Spleen (tissue), 11 donors: ENCODE measurements at regions not wholly inside any gene's neighbourhood (a gene's known extent, or its start where the extent isn't known, plus 50 kb on each side); places are given as distances from the start of the nearest gene placed in this dataset.

Experiments
- DNase-seq: peaks from one replicate; pipeline ENCODE4 v3.0.0-alpha.2; 2020
- H3K27ac ChIP-seq, 8 donors: fragments of 200-600 bp; sonication (generic) in 7 of 8; 1 replicate in 4 of 8; 2 replicates in 4 of 8; pipeline versions ENCODE4 v1.5.0 to v1.8.0; 2016 to 2021; ENCODE audit warnings: inconsistent platforms in 4 of 8, mild to moderate bottlenecking in 4 of 8, moderate library complexity in 1 of 8
- H3K27me3 ChIP-seq, 7 donors: fragments of 200-600 bp; sonication (generic) in 6 of 7; replicated peaks in 1 of 7; 1 replicate in 4 of 7; 2 replicates in 3 of 7; pipeline versions ENCODE4 v1.5.0 to v1.8.0; 2016 to 2021; ENCODE audit warnings: inconsistent platforms in 3 of 7, mild to moderate bottlenecking in 1 of 7
- H3K36me3 ChIP-seq, 6 donors: fragments of 200-600 bp; sonication (generic) in 5 of 6; 1 replicate in 4 of 6; 2 replicates in 2 of 6; pipeline versions ENCODE4 v1.5.0 to v1.8.0; 2016 to 2021; ENCODE audit warnings: inconsistent platforms in 2 of 6
- H3K4me1 ChIP-seq, 6 donors: fragments of 200-600 bp; sonication (generic) in 5 of 6; 1 replicate in 3 of 6; 2 replicates in 3 of 6; pipeline versions ENCODE4 v1.5.0 to v1.8.0; 2016 to 2021; ENCODE audit warnings: inconsistent platforms in 3 of 6
- H3K4me3 ChIP-seq, 8 donors: fragments of 200-600 bp; sonication (generic) in 7 of 8; 1 replicate in 4 of 8; 2 replicates in 4 of 8; pipeline versions ENCODE4 v1.5.0 to v1.8.0; 2016 to 2021; ENCODE audit warnings: inconsistent platforms in 4 of 8, mild to moderate bottlenecking in 4 of 8, moderate library complexity in 2 of 8
- H3K9me3 ChIP-seq, 8 donors: fragments of 200-600 bp; sonication (generic) in 7 of 8; 1 replicate in 4 of 8; 2 replicates in 4 of 8; pipeline versions ENCODE4 v1.5.0 to v1.8.0; 2016 to 2021; ENCODE audit warnings: inconsistent platforms in 4 of 8
- POLR2A ChIP-seq, 3 donors: fragments of 450-650 bp; IDR thresholded peaks; one replicate each; pipeline ENCODE4 v1.5.1; 2017; ENCODE audit warnings: antibody characterized with exemption in 3 of 3, mild to moderate bottlenecking in 1 of 3
- POLR2AphosphoS5 ChIP-seq, 3 donors: sonication (generic); formaldehyde crosslinking; IDR thresholded peaks; one replicate each; pipeline ENCODE4 v1.5.1; 2017; ENCODE audit warnings: antibody characterized with exemption in 3 of 3
- WGBS, 5 donors: extraction: QIAGEN DNeasy Blood & Tissue Kit in 3 of 5; methylation state at CpG; one replicate each; pipeline versions ENCODE4 v1.1.5 to v1.1.7; 2013 to 2018; 5-methylcytosine and 5-hydroxymethylcytosine counted together
- intact Hi-C: fragments of 100-400 bp; cut with DNase I; formaldehyde crosslinking; loops from one replicate; pipeline ENCODE4 v1.15.0; 2023; ENCODE audit warnings: low total_unique reads
- TF ChIP-seq, protein P1 (sequence below), 11 experiments: fragments of 200-600 bp in 7 of 11; fragments of 450-650 bp in 4 of 11; sonication (generic) in 4 of 11; IDR thresholded peaks in 8 of 11; conservative IDR thresholded peaks in 3 of 11; 1 replicate in 7 of 11; 2 replicates in 4 of 11; pipeline versions ENCODE4 v1.4.0 to v1.8.0; 2016 to 2021; ENCODE audit warnings: antibody characterized with exemption in 11 of 11, inconsistent platforms in 4 of 11, mild to moderate bottlenecking in 1 of 11
- donor health status: healthy with polysubstance abuse.
- donor health status: DM: no; HTN: no; CAD: no; lungs with moderate emphysema.
- donor health status: DM: no; HTN: no; CAD: no.
- donor health status: Bipolar disorder and iron deficiency.
- donor health status: healthy.
- donor health status: DM: no; HTN: no; CAD: no.
- donor health status: DM: yes; HTN: yes; CAD: no.

DNA sequence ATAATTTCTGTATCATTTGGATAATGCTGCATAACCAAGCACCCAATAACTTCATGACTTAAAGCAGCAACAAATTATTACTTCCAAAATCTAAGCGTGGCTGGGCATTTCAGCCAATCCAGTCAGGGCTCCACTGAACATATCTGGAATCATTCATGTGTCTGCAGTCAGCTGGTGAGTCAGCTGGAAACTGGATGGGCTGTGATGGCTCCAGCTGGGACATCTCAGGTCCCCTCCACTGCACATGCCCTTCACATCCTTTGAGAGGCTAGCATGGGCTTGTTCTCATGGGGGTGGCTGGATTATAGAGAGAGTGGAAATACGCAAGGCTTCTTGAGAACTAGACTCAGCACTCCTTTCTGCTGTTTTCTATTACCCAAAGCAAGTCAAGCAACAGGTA is 961.9 kb downstream of the DIAPH3 start:
- intact Hi-C loops, result no loop called here
- peaks cover 0 to 10% (median 0%) of the 10 kb centered on the region in 8 donors for H3K9me3 ChIP-seq
- no peak for DNase-seq
- TF ChIP-seq POLR2A (IDR thresholded peaks at IDR 0.05), result no peak
- no peak for TF ChIP-seq POLR2AphosphoS5 (IDR thresholded peaks at IDR 0.05)
- TF ChIP-seq, protein P1, sequence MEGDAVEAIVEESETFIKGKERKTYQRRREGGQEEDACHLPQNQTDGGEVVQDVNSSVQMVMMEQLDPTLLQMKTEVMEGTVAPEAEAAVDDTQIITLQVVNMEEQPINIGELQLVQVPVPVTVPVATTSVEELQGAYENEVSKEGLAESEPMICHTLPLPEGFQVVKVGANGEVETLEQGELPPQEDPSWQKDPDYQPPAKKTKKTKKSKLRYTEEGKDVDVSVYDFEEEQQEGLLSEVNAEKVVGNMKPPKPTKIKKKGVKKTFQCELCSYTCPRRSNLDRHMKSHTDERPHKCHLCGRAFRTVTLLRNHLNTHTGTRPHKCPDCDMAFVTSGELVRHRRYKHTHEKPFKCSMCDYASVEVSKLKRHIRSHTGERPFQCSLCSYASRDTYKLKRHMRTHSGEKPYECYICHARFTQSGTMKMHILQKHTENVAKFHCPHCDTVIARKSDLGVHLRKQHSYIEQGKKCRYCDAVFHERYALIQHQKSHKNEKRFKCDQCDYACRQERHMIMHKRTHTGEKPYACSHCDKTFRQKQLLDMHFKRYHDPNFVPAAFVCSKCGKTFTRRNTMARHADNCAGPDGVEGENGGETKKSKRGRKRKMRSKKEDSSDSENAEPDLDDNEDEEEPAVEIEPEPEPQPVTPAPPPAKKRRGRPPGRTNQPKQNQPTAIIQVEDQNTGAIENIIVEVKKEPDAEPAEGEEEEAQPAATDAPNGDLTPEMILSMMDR (IDR thresholded peaks at IDR 0.05 in 8 of 11, conservative IDR thresholded peaks at IDR 0.05 in 3 of 11), result no peak
- no peak overlapping the region for H3K4me3 ChIP-seq
- no peaks in the 10 kb centered on the region for H3K4me1 ChIP-seq
- no peak overlapping the region for H3K27ac ChIP-seq
- no peaks in the 10 kb centered on the region for H3K27me3 ChIP-seq
- WGBS, 5 donors, result 68 to 85% (median 79%) methylated on average over 2 of the region's 2 CpGs
- H3K36me3 ChIP-seq, result no peaks in the 10 kb centered on the region

DNA sequence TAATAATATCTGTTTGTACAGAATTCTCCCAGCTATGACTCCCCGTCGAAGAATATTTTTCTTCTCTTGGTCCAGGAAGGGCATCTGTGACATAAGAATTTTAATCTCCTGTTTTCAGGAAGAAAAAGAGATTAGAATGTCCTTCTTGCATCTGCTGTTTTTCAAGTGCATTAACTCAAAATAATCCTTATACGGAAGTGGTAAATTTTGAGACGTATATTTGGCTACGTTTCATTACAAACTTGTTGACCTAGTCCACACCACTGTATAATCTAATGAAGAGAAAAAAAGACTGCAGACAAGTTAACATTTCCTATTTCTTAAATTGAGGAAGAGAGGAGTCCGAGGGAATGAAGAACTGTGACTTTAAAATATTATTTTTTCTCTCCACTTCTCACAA is 959.9 kb downstream of the DIAPH3 start:
- H3K36me3 ChIP-seq, result no peaks in the 10 kb centered on the region
- peaks cover 0 to 10% (median 0%) of the 10 kb centered on the region in 8 donors for H3K9me3 ChIP-seq
- intact Hi-C loops, result no loop called here
- no peaks in the 10 kb centered on the region for H3K27me3 ChIP-seq
- no peak overlapping the region for H3K4me3 ChIP-seq
- WGBS, 5 donors, result 41 to 53% (median 48%) methylated on average over 6 of the region's 6 CpGs
- peak overlapping the region in 1 of 8 donors; percentile 35 for H3K27ac ChIP-seq
- DNase-seq, result no peak
- no peaks in the 10 kb centered on the region for H3K4me1 ChIP-seq
- TF ChIP-seq POLR2AphosphoS5 (IDR thresholded peaks at IDR 0.05) (no peak), POLR2A (IDR thresholded peaks at IDR 0.05) (no peak)
- TF ChIP-seq, protein P1 (IDR thresholded peaks at IDR 0.05 in 8 of 11, conservative IDR thresholded peaks at IDR 0.05 in 3 of 11), result no peak

DNA sequence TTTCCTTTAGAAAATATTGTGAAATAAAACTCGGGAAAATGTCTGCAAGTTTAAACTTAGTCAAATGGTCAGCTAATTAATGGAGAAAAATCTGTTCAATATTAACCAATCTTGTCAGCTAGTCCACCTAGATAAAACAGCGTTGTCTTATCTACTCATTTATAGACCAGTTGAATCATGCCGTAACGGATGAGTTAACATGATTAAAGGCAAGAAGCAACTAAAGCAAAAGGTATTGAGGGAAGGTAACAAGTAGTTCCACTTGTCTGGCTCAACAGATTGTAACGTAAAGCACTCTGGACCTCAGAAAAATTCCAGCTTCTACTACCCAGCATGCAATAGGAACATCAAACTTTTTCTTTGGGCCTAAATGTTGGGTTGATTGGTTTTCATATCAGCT is 958.2 kb downstream of the DIAPH3 start:
- H3K27me3 ChIP-seq, result no peaks in the 10 kb centered on the region
- DNase-seq, result no peak
- intact Hi-C loops, result no loop called here
- 85 to 97% (median 91%) methylated on average over 5 of the region's 5 CpGs for WGBS, 5 donors
- no peaks in the 10 kb centered on the region for H3K36me3 ChIP-seq
- H3K4me1 ChIP-seq, result no peaks in the 10 kb centered on the region
- peaks cover 0 to 10% (median 0%) of the 10 kb centered on the region in 8 donors for H3K9me3 ChIP-seq
- no peak overlapping the region for H3K4me3 ChIP-seq
- no peak overlapping the region for H3K27ac ChIP-seq
- no peak for TF ChIP-seq POLR2AphosphoS5 (IDR thresholded peaks at IDR 0.05)
- TF ChIP-seq, protein P1 (IDR thresholded peaks at IDR 0.05 in 8 of 11, conservative IDR thresholded peaks at IDR 0.05 in 3 of 11), result no peak
- TF ChIP-seq POLR2A (IDR thresholded peaks at IDR 0.05), result no peak

DNA sequence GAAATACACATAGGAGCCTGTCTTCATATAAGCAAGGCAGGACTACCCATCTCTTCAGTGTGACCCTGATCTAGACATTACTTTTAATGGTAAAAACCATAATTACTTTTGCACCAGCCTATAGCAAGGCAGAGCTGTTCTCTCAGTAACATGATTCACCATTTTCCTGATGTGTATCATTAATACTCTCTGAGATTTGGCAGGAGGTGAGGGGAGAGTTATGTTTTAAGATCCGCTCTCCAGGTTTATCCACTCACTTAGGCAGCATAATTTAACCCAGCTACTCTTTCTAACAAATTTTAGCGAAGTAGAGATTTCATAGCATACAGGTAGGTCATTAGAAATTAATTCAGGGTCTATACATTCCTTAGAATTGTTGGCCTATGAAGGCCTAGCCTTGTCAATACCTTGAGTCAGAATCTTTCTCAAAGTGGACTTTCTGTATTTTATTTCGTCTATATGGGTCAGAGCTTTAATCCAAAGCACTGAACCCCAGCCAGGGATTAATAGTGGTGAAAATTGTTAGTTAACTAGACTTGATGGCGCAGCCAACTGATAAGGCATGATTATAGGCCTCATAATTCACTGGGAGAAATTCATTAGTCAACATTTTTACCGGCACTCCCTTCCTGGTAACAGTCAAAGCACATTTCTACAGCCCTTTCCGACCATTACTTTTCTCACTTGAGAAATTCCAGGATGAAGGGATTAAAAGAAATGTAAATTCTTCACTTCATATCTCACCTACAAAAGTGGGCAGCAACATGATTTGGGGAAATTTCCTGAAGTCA is 955.1 kb downstream of the DIAPH3 start:
- intact Hi-C loops, result no loop called here
- no peak for DNase-seq
- H3K27me3 ChIP-seq, result no peaks in the 10 kb centered on the region
- H3K36me3 ChIP-seq, result no peaks in the 10 kb centered on the region
- H3K9me3 ChIP-seq, result peaks cover 0 to 2% (median 0%) of the 10 kb centered on the region in 8 donors
- no peaks in the 10 kb centered on the region for H3K4me1 ChIP-seq
- H3K4me3 ChIP-seq, result no peak overlapping the region
- no peak for TF ChIP-seq POLR2AphosphoS5 (IDR thresholded peaks at IDR 0.05)
- TF ChIP-seq, protein P1 (IDR thresholded peaks at IDR 0.05 in 8 of 11, conservative IDR thresholded peaks at IDR 0.05 in 3 of 11), result no peak
- no peak for TF ChIP-seq POLR2A (IDR thresholded peaks at IDR 0.05)
- H3K27ac ChIP-seq, result peak overlapping the region in 1 of 8 donors; percentile 30
- WGBS, 5 donors, result 61 to 79% (median 75%) methylated on average over 6 of the region's 6 CpGs
